PC-3 (cell line): ENCODE measurements at regions not wholly inside any gene's neighbourhood (a gene's known extent, or its start where the extent isn't known, plus 50 kb on each side); places are given as distances from the start of the nearest gene placed in this dataset.

ENCODE experiments used
- EZH2 ChIP-seq: fragments of 300-600 bp; sonication (generic); IDR thresholded peaks from one replicate; pipeline ENCODE4 v1.6.1; 2017; ENCODE audit warnings: antibody characterized with exemption, mild to moderate bottlenecking, low read length; ENCODE audit not compliant: unreplicated experiment
- TF ChIP-seq, protein P1 (sequence below): fragments of 300-600 bp; sonication (generic); conservative IDR thresholded peaks from 2 replicates; pipeline ENCODE4 v1.5.1; 2017; ENCODE audit warnings: antibody characterized with exemption, low read depth, mild to moderate bottlenecking, low read length

DNA sequence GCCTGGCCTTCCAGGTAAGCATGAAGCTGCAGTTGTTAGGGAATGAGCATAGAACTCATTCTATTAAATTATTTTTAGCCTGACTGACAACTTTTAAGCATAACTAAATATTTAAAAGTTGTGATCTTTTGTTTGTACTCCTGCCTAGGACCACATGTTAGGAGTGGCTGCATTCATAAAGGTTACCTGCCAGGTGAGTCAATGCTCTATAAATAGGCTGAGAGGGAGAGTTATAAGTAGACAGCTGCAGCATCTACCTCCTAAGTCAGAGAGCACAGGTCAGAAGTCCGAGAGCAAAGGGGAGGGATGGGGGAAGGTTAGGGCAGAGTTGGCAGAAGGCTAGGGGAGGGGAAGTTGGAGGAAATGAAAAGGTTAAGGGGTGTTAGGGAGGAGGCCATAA lies 292.4 kb upstream of the TLE4 start:
- TF ChIP-seq, protein P1, sequence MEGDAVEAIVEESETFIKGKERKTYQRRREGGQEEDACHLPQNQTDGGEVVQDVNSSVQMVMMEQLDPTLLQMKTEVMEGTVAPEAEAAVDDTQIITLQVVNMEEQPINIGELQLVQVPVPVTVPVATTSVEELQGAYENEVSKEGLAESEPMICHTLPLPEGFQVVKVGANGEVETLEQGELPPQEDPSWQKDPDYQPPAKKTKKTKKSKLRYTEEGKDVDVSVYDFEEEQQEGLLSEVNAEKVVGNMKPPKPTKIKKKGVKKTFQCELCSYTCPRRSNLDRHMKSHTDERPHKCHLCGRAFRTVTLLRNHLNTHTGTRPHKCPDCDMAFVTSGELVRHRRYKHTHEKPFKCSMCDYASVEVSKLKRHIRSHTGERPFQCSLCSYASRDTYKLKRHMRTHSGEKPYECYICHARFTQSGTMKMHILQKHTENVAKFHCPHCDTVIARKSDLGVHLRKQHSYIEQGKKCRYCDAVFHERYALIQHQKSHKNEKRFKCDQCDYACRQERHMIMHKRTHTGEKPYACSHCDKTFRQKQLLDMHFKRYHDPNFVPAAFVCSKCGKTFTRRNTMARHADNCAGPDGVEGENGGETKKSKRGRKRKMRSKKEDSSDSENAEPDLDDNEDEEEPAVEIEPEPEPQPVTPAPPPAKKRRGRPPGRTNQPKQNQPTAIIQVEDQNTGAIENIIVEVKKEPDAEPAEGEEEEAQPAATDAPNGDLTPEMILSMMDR: no peak
- no peak for TF ChIP-seq EZH2
